ENCODE measurements at regions not wholly inside any gene's neighbourhood (a gene's known extent, or its start where the extent isn't known, plus 50 kb on each side); places are given as distances from the start of the nearest gene placed in this dataset.

GRCh38 chr12:111310076-111310870 is 58.6 kb downstream of the PHETA1 start:
- Histone ChIP-seq H3K4ac (replicated peaks; ENCODE audit: insufficient read length, low read depth, low read length) (no peak overlapping the region), H3K27me3 (replicated peaks in 1 of 4; ENCODE audit: control insufficient read depth in 3 of 4, extremely low read depth in 1 of 4, insufficient read depth in 3 of 4, low read length in 3 of 4) (no peaks in the 10 kb centered on the region), H3K18ac (ENCODE audit: extremely low read depth, low read length) (no peak overlapping the region; the same call in 1 of the 2 replicates), H3K23ac (ENCODE audit: insufficient read length) (no peak overlapping the region), H4K8ac (ENCODE audit: extremely low read depth, insufficient read depth, low read length) (no peak overlapping the region; the same call in 1 of the 2 replicates), H2AFZ (ENCODE audit: low read length) (no peak overlapping the region), H3K56ac (replicated peaks; ENCODE audit: insufficient read length, low read depth, low read length) (no peak overlapping the region), H4K20me1 (replicated peaks in 1 of 2; ENCODE audit: control insufficient read depth in 1 of 2, insufficient read depth in 2 of 2, low read length in 2 of 2) (peaks cover 0 to 2% of the 10 kb centered on the region in 2 experiments), H2BK120ac (replicated peaks; ENCODE audit: low read depth, low read length) (no peak overlapping the region), H3K4me3 (ENCODE audit: extremely low read depth in 1 of 4, insufficient read depth in 2 of 4, low read depth in 3 of 4, low read length in 4 of 4) (no peak overlapping the region), H2AK5ac (ENCODE audit: low read depth, low read length) (no peak overlapping the region), H4K91ac (replicated peaks; ENCODE audit: insufficient read length, low read length) (no peak overlapping the region), H3K9me3 (ENCODE audit: insufficient read depth in 2 of 2, low read depth in 1 of 2, low read length in 1 of 2) (peaks cover 5 to 10% of the 10 kb centered on the region in 2 experiments), H3K79me2 (ENCODE audit: control insufficient read depth in 1 of 2, insufficient read depth in 2 of 2, low read length in 2 of 2) (no peaks in the 10 kb centered on the region), H3K36me3 (ENCODE audit: control insufficient read depth in 2 of 4, insufficient read depth in 4 of 4, low read length in 3 of 4) (peaks cover 0 to 3% (median 0%) of the 10 kb centered on the region in 4 experiments; a peak in 1 of 8 replicates), H3K9ac (replicated peaks in 1 of 4; ENCODE audit: extremely low read depth in 1 of 4, low read depth in 3 of 4, low read length in 3 of 4) (no peak overlapping the region), H3K23me2 (ENCODE audit: low read depth, low read length) (no peaks in the 10 kb centered on the region), H4K5ac (ENCODE audit: insufficient read length, low read depth, low read length) (no peak overlapping the region), H3K4me2 (ENCODE audit: insufficient read depth in 1 of 2, low read depth in 2 of 2, low read length in 2 of 2) (no peak overlapping the region), H2BK20ac (ENCODE audit: low read length) (no peak overlapping the region), H3K4me1 (replicated peaks in 1 of 4; ENCODE audit: control insufficient read depth in 3 of 4, insufficient read depth in 4 of 4, low read length in 3 of 4) (no peaks in the 10 kb centered on the region), H2BK12ac (ENCODE audit: low read depth, low read length) (no peak overlapping the region), H2BK15ac (ENCODE audit: low read length) (no peak overlapping the region), H2BK5ac (ENCODE audit: low read depth, low read length) (no peak overlapping the region), H3K27ac (ENCODE audit: low read depth, low read length) (no peak overlapping the region), H3K14ac (ENCODE audit: insufficient read length) (no peak overlapping the region), H3K79me1 (ENCODE audit: low read depth, low read length) (no peaks in the 10 kb centered on the region)
- ChIA-PET CTCF (ENCODE audit: partially characterized antibody) (interaction anchor here (0.6 to 10.8 kb wide), 10 partner anchors 9 to 425 kb away, joined by 3 to 115 read pairs (median 4); no protein-coding TSS in a partner anchor), POLR2A (ENCODE audit: partially characterized antibody) (interaction anchor here (1.8 to 4.5 kb wide), 2 partner anchors 10 to 11 kb away, joined by 3 to 15 read pairs; no protein-coding TSS in a partner anchor)
- 90% methylated on average over 18 of the region's 37 CpGs; no CpG with 5 or more reads in 1 of the 2 experiments for WGBS, 2 experiments (ENCODE audit: extremely low coverage in 1 of 2, insufficient coverage in 1 of 2, insufficient read length in 1 of 2, insufficient replicate concordance in 2 of 2, low coverage in 1 of 2, low lambda C conversion rate in 2 of 2, missing lambda C conversion rate in 1 of 2)
- DNase-seq (ENCODE audit: low read depth in 1 of 2, low spot score in 2 of 2) (no peak), FAIRE-seq (no peak)
- TF ChIP-seq ZNF274 (IDR thresholded peaks at IDR 0.05; ENCODE audit: borderline replicate concordance, extremely low read depth, low read length): no peak
- TF ChIP-seq SAP30 (IDR thresholded peaks at IDR 0.05; ENCODE audit: insufficient read depth, insufficient replicate concordance, low read length): no peak
- TF ChIP-seq CREB1 (IDR thresholded peaks at IDR 0.05): no peak
- no peak for TF ChIP-seq ASH2L (IDR thresholded peaks at IDR 0.05; ENCODE audit: low read length)
- TF ChIP-seq MAFK (IDR thresholded peaks at IDR 0.05; ENCODE audit: low read depth, low read length): no peak
- no peak for TF ChIP-seq JUN (IDR thresholded peaks at IDR 0.05; ENCODE audit: low read depth, low read length)
- TF ChIP-seq EGR1 (IDR thresholded peaks at IDR 0.05; ENCODE audit: borderline replicate concordance, low read depth, low read length): no peak
- TF ChIP-seq TBP (IDR thresholded peaks at IDR 0.05; ENCODE audit: low read depth, low read length): no peak
- no peak for TF ChIP-seq HDAC2 (IDR thresholded peaks at IDR 0.05; ENCODE audit: borderline replicate concordance in 1 of 2, low read depth in 2 of 2, low read length in 2 of 2)
- no peak for TF ChIP-seq E2F6 (IDR thresholded peaks at IDR 0.05)
- TF ChIP-seq RNF2 (IDR thresholded peaks at IDR 0.05; ENCODE audit: borderline replicate concordance, low read depth, low read length, missing control alignments, poor library complexity, severe bottlenecking): no peak
